PC-3 (cell line): ENCODE measurements at regions not wholly inside any gene's neighbourhood (a gene's known extent, or its start where the extent isn't known, plus 50 kb on each side); places are given as distances from the start of the nearest gene placed in this dataset.

ENCODE experiments used
- CTCF ChIP-seq: fragments of 300-600 bp; sonication (generic); conservative IDR thresholded peaks from 2 replicates; pipeline ENCODE4 v1.5.1; 2017; ENCODE audit warnings: antibody characterized with exemption, low read depth, mild to moderate bottlenecking, low read length
- EZH2phosphoT487 ChIP-seq: fragments of 300-600 bp; sonication (generic); IDR thresholded peaks from 2 replicates; pipeline ENCODE4 v1.6.1; 2018; ENCODE audit warnings: mild to moderate bottlenecking, antibody characterized with exemption, low read length, borderline replicate concordance

GRCh38 chr6:54574671-54575070 is 266.4 kb downstream of the TINAG start:
- TF ChIP-seq CTCF = no peak
- TF ChIP-seq EZH2phosphoT487 = no peak
